ENCODE measurements at regions not wholly inside any gene's neighbourhood (a gene's known extent, or its start where the extent isn't known, plus 50 kb on each side); places are given as distances from the start of the nearest gene placed in this dataset.

DNA sequence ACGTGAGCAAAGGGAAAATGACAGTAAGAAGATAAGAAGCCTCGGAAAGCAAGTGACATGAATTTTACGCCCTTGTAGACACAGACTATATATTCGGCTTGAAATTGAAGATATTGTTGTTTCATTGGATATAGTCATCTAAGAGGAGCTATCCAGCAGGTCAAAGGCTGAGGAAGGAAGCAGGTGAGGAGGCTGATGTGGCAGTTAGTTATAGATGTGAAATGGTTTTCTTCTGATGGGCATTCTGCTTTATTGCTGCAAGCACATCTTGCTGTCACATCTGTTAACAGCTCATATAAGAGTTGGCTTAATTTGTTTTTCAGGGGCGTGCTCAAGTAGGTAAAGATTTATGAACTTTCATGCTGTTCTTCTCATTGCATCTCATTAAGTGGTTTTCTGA lies 146.1 kb downstream of the KLF5 start:
- CTCF ChIA-PET: interaction anchor here (0.6 to 1.2 kb wide), 2 partner anchors 14 to 74 kb away, joined by 3 read pairs; no protein-coding TSS in a partner anchor
- POLR2A ChIA-PET: no interaction called here
- DNase-seq (ENCODE audit: low read depth, low spot score): no peak
- TF ChIP-seq, protein P1, sequence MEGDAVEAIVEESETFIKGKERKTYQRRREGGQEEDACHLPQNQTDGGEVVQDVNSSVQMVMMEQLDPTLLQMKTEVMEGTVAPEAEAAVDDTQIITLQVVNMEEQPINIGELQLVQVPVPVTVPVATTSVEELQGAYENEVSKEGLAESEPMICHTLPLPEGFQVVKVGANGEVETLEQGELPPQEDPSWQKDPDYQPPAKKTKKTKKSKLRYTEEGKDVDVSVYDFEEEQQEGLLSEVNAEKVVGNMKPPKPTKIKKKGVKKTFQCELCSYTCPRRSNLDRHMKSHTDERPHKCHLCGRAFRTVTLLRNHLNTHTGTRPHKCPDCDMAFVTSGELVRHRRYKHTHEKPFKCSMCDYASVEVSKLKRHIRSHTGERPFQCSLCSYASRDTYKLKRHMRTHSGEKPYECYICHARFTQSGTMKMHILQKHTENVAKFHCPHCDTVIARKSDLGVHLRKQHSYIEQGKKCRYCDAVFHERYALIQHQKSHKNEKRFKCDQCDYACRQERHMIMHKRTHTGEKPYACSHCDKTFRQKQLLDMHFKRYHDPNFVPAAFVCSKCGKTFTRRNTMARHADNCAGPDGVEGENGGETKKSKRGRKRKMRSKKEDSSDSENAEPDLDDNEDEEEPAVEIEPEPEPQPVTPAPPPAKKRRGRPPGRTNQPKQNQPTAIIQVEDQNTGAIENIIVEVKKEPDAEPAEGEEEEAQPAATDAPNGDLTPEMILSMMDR (IDR thresholded peaks at IDR 0.05; ENCODE audit: insufficient read depth, low read length, missing control alignments): no peak
- no peak overlapping the region for H3K4me3 ChIP-seq (ENCODE audit: low read depth, low read length)

DNA sequence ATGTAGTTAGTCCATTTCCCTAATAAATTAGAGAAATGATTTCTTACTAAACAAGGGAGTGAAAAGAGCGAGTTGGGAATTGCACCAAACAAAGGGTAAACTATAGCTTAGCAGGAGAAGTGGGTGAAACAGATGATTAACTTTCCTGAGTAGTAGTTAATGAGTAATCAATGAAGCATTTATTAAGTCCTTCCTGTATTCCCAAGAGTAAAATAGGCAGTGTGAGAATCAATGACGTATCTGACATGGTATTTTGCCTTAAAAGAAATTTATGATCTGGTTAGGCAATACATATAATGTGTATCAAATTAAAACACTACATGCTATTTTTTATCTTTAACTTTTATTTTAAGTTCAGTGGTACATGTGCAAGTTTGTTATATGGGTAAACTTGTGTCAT lies 142.8 kb downstream of the KLF5 start:
- CTCF ChIA-PET: interaction anchor here (1.2 kb wide), 1 partner anchor 10 kb away, joined by 6 read pairs; no protein-coding TSS in a partner anchor
- no peak for DNase-seq (ENCODE audit: low read depth, low spot score)
- TF ChIP-seq, protein P1 (IDR thresholded peaks at IDR 0.05; ENCODE audit: insufficient read depth, low read length, missing control alignments): no peak
- H3K4me3 ChIP-seq (ENCODE audit: low read depth, low read length): no peak overlapping the region
- POLR2A ChIA-PET: no interaction called here

DNA sequence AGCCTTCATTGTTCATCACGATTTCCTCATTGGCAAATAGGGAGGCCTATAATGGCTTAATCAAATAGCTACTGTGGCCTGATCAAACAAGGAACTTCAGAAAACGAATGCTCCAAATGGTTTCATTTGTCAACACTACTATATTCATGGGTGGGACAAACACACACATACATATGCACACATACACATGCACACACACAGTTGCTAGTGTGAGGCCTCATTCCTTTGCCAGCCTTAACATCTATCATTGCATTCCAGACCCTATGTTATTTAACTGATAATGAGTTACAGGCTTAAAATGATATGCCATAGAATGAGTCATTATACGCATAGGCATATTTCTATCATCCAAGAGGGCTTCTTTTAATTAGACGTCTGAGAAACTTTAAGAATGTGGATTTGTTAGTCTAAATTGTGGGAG lies 140.2 kb downstream of the KLF5 start:
- POLR2A ChIA-PET: no interaction called here
- DNase-seq (ENCODE audit: low read depth, low spot score): peak; percentile 60
- CTCF ChIA-PET: interaction anchor here (0.9 kb wide), 1 partner anchor 16 kb away, joined by 3 read pairs; no protein-coding TSS in a partner anchor
- TF ChIP-seq, protein P1 (IDR thresholded peaks at IDR 0.05; ENCODE audit: insufficient read depth, low read length, missing control alignments): no peak
- no peak overlapping the region for H3K4me3 ChIP-seq (ENCODE audit: low read depth, low read length)

DNA sequence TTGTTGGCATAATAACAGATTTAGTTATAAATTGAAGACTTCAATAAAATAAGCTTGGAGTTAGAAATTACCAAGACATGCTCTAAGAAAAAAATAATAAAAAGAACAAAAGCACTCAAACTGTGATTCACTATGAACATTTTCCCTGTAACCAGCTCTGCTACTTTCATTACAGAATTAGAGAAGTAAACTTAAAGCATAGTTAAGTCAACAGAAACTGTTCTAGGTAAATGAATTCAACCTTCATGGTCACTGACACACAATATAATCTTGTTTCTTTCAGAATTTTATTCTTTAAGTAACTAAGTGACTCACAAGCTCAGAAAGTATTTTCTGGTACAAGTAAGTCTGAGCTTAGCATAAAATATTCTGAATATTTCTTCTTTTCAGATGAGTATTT lies 136.3 kb downstream of the KLF5 start:
- no peak overlapping the region for H3K4me3 ChIP-seq (ENCODE audit: low read depth, low read length)
- ChIA-PET CTCF (interaction anchor here (0.8 kb wide), 1 partner anchor 8 kb away, joined by 3 read pairs; no protein-coding TSS in a partner anchor), POLR2A (no interaction called here)
- TF ChIP-seq, protein P1 (IDR thresholded peaks at IDR 0.05; ENCODE audit: insufficient read depth, low read length, missing control alignments): no peak
- DNase-seq (ENCODE audit: low read depth, low spot score): no peak

DNA sequence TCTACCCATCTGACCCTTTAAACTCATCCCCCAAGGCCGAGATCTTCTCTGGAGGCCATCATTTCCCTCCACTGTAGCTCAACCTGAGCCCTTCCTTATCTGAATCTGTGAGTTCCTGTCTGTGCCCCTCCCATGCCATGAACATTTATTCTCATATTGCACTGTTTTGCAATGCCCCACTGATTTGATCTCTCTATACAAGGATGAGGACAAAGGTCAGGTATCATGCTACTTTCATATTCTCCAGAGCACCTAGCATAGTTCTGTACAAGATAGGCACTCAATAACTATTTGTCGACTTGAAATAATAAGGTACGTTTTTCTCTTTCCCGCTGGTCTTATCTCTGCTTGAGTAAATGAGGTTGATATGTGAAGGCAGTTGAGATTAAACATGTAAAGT lies 135.5 kb downstream of the KLF5 start:
- no peak for DNase-seq (ENCODE audit: low read depth, low spot score)
- POLR2A ChIA-PET: no interaction called here
- CTCF ChIA-PET: no interaction called here
- TF ChIP-seq, protein P1 (IDR thresholded peaks at IDR 0.05; ENCODE audit: insufficient read depth, low read length, missing control alignments): no peak
- H3K4me3 ChIP-seq (ENCODE audit: low read depth, low read length): no peak overlapping the region

DNA sequence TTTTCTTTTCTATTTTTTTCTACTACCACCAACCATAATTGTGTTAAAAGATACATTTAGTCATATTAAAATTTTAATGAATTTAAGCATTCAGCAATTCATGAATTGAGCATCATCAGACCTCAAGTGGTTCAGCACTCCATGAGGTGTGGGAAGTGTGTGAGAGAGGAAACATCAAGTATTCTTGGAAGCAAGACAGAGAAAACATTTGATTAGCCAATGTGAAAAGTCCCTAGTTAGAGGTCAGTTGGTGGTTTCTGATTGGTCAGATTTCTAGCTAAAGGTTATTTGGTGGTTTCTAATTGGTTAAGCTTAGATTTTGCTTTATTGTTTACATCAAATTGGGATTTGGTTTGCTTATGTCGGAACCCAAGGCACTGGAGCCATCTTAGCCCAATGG lies 134.7 kb downstream of the KLF5 start:
- DNase-seq (ENCODE audit: low read depth, low spot score): no peak

More for the DNA sequence above, 134.7 kb downstream of the KLF5 start:
- H3K4me3 ChIP-seq (ENCODE audit: low read depth, low read length): no peak overlapping the region
- TF ChIP-seq, protein P1 (IDR thresholded peaks at IDR 0.05; ENCODE audit: insufficient read depth, low read length, missing control alignments): no peak
- ChIA-PET CTCF (no interaction called here), POLR2A (no interaction called here)
